ENCODE measurements at regions not wholly inside any gene's neighbourhood (a gene's known extent, or its start where the extent isn't known, plus 50 kb on each side); places are given as distances from the start of the nearest gene placed in this dataset.

DNA sequence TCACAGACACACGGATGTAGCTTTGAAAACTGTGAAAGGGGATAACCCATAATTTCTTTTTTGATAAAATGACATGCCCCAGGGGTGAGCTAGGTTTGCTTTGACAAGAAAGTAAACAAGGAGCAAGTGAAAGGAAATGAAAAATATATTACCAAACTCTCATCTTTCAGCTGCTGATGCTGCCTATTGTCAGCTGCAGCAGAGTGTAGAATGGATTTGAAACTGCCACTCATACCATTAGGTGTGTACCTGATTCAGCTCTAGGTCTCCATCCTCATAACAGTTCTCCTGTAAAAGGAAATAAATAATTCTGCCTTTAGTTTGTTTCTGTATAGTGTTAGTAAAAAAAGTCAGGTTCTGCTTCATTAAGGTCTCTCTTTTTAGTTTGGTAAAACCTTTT lies 415.1 kb upstream of the MARCKS start:
- H3K79me2 ChIP-seq (ENCODE audit: control insufficient read depth, insufficient read depth, low read length), result no peaks in the 10 kb centered on the region
- H2AFZ ChIP-seq (ENCODE audit: low read depth, low read length), result no peak overlapping the region
- DNase-seq (ENCODE audit: low read depth, low spot score) (no peak), FAIRE-seq (no peak)
- dilution Hi-C loops (cut with MboI; ENCODE audit: extremely low pct_ligation_motif_present, low sequenced_read_pairs) (no loop called here), intact Hi-C loops (cut with micrococcal nuclease) (no loop called here)
- no TSS peak for BruUV-seq (replicated peaks)
- no peak overlapping the region for H3K4me3 ChIP-seq (replicated peaks in 1 of 3; ENCODE audit: insufficient read depth in 1 of 3, low read depth in 1 of 3, low read length in 3 of 3)
- no peak for TF ChIP-seq POLR2A (IDR thresholded peaks at IDR 0.05; ENCODE audit: low read depth, low read length)
- no peak for TF ChIP-seq FOS (IDR thresholded peaks at IDR 0.05; ENCODE audit: borderline replicate concordance, insufficient read depth, low read length)
- TF ChIP-seq POLR2AphosphoS5 (IDR thresholded peaks at IDR 0.05; ENCODE audit: insufficient read depth, low read depth, low read length), result no peak
- TF ChIP-seq, protein P1, sequence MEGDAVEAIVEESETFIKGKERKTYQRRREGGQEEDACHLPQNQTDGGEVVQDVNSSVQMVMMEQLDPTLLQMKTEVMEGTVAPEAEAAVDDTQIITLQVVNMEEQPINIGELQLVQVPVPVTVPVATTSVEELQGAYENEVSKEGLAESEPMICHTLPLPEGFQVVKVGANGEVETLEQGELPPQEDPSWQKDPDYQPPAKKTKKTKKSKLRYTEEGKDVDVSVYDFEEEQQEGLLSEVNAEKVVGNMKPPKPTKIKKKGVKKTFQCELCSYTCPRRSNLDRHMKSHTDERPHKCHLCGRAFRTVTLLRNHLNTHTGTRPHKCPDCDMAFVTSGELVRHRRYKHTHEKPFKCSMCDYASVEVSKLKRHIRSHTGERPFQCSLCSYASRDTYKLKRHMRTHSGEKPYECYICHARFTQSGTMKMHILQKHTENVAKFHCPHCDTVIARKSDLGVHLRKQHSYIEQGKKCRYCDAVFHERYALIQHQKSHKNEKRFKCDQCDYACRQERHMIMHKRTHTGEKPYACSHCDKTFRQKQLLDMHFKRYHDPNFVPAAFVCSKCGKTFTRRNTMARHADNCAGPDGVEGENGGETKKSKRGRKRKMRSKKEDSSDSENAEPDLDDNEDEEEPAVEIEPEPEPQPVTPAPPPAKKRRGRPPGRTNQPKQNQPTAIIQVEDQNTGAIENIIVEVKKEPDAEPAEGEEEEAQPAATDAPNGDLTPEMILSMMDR (IDR thresholded peaks at IDR 0.05; ENCODE audit: extremely low read depth in 1 of 2, insufficient read depth in 1 of 2, low read depth in 1 of 2, low read length in 2 of 2), result no peak
- H3K9ac ChIP-seq (replicated peaks; ENCODE audit: extremely low read depth, insufficient read depth, low read length), result no peak overlapping the region
- H3K4me2 ChIP-seq (ENCODE audit: insufficient read depth, low read length), result no peak overlapping the region
- H3K9me1 ChIP-seq (replicated peaks; ENCODE audit: control insufficient read depth, extremely low read depth, insufficient read depth, low read length), result no peaks in the 10 kb centered on the region
- H3K4me1 ChIP-seq (ENCODE audit: control insufficient read depth, extremely low read depth, insufficient read depth, low read length), result peaks cover under 1% of the 10 kb centered on the region
- H3K36me3 ChIP-seq (ENCODE audit: control insufficient read depth in 2 of 2, extremely low read depth in 1 of 2, insufficient read depth in 2 of 2, low read length in 2 of 2), result no peaks in the 10 kb centered on the region
- no peaks in the 10 kb centered on the region for H4K20me1 ChIP-seq (replicated peaks; ENCODE audit: control insufficient read depth, extremely low read depth, insufficient read depth, low read length)
- ChIA-PET CTCF (interaction anchor here (1.4 kb wide), 2 partner anchors 11 to 16 kb away, joined by 4 to 5 read pairs; no protein-coding TSS in a partner anchor), POLR2A (interaction anchor here (0.6 kb wide), 1 partner anchor 57 kb away, joined by 3 read pairs; no protein-coding TSS in a partner anchor)
- no peak overlapping the region for H3K27ac ChIP-seq (ENCODE audit: insufficient read depth, low read depth, low read length)
- H3K9me3 ChIP-seq (replicated peaks; ENCODE audit: control insufficient read depth, insufficient read depth, low read length), result no peaks in the 10 kb centered on the region
- H3K27me3 ChIP-seq (ENCODE audit: control insufficient read depth in 2 of 2, insufficient read depth in 2 of 2, low read length in 2 of 2), result no peaks in the 10 kb centered on the region

DNA sequence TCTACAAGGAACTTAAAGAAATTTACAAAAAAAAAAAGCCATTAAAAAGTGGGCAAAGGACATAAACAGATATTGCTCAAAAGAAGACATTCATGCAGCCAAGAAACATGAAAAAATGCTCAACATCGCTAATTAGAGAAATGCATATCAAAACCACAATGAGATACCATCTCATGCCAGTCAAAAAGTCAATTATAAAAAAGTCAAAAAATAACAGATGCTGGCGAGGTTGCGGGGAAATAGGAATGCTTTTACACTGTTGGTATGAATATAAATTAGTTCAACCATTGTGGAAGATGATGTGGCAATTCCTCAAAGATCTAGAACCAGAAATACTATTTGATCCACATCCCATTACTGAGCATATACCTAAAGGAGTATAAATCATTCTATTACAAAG lies 411.9 kb upstream of the MARCKS start:
- POLR2A ChIA-PET, result no interaction called here
- Histone ChIP-seq H3K27ac (ENCODE audit: insufficient read depth, low read depth, low read length) (no peak overlapping the region), H3K9me3 (replicated peaks; ENCODE audit: control insufficient read depth, insufficient read depth, low read length) (no peaks in the 10 kb centered on the region), H3K9ac (replicated peaks; ENCODE audit: extremely low read depth, insufficient read depth, low read length) (no peak overlapping the region), H3K4me1 (ENCODE audit: control insufficient read depth, extremely low read depth, insufficient read depth, low read length) (peaks cover 18% of the 10 kb centered on the region), H3K9me1 (replicated peaks; ENCODE audit: control insufficient read depth, extremely low read depth, insufficient read depth, low read length) (no peaks in the 10 kb centered on the region), H3K79me2 (ENCODE audit: control insufficient read depth, insufficient read depth, low read length) (no peaks in the 10 kb centered on the region), H3K4me2 (ENCODE audit: insufficient read depth, low read length) (no peak overlapping the region), H4K20me1 (replicated peaks; ENCODE audit: control insufficient read depth, extremely low read depth, insufficient read depth, low read length) (no peaks in the 10 kb centered on the region), H3K36me3 (ENCODE audit: control insufficient read depth in 2 of 2, extremely low read depth in 1 of 2, insufficient read depth in 2 of 2, low read length in 2 of 2) (no peaks in the 10 kb centered on the region), H3K4me3 (replicated peaks in 1 of 3; ENCODE audit: insufficient read depth in 1 of 3, low read depth in 1 of 3, low read length in 3 of 3) (no peak overlapping the region), H2AFZ (ENCODE audit: low read depth, low read length) (no peak overlapping the region), H3K27me3 (ENCODE audit: control insufficient read depth in 2 of 2, insufficient read depth in 2 of 2, low read length in 2 of 2) (no peaks in the 10 kb centered on the region)
- TF ChIP-seq GATA2 (IDR thresholded peaks at IDR 0.05; ENCODE audit: insufficient read depth, insufficient read length, low read depth, low read length) (no peak), POLR2A (IDR thresholded peaks at IDR 0.05; ENCODE audit: low read depth, low read length) (no peak), EZH2 (IDR thresholded peaks at IDR 0.05; ENCODE audit: borderline replicate concordance, low read depth, low read length, severe bottlenecking) (no peak), FOS (IDR thresholded peaks at IDR 0.05; ENCODE audit: borderline replicate concordance, insufficient read depth, low read length) (no peak), POLR2AphosphoS5 (IDR thresholded peaks at IDR 0.05; ENCODE audit: insufficient read depth, low read depth, low read length) (no peak), JUN (IDR thresholded peaks at IDR 0.05; ENCODE audit: borderline replicate concordance, insufficient read depth, insufficient read length, low read depth) (no peak), MYC (IDR thresholded peaks at IDR 0.05; ENCODE audit: low read depth, low read length) (no peak)
- TF ChIP-seq, protein P2, sequence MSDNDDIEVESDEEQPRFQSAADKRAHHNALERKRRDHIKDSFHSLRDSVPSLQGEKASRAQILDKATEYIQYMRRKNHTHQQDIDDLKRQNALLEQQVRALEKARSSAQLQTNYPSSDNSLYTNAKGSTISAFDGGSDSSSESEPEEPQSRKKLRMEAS (IDR thresholded peaks at IDR 0.05; ENCODE audit: insufficient read depth, insufficient read length), result no peak
- TF ChIP-seq, protein P1 (IDR thresholded peaks at IDR 0.05; ENCODE audit: extremely low read depth in 1 of 2, insufficient read depth in 1 of 2, low read depth in 1 of 2, low read length in 2 of 2), result no peak
- FAIRE-seq, result no peak
- no TSS peak for BruUV-seq (replicated peaks)
- intact Hi-C loops (cut with micrococcal nuclease) (no loop called here), dilution Hi-C loops (cut with MboI; ENCODE audit: extremely low pct_ligation_motif_present, low sequenced_read_pairs) (no loop called here)
- DNase-seq (ENCODE audit: low read depth, low spot score), result no peak
- CTCF ChIA-PET, result no interaction called here

Measured in endothelial cell of umbilical vein (primary cell).